Endometrial microvascular endothelial cells (primary cell): ENCODE measurements at regions not wholly inside any gene's neighbourhood (a gene's known extent, or its start where the extent isn't known, plus 50 kb on each side); places are given as distances from the start of the nearest gene placed in this dataset.
"Not testable (repeated sequence)": the region's sequence is repeated elsewhere in the genome, so short reads cannot be mapped to it uniquely, and the experiment has no call there.

ENCODE experiments used
- in situ Hi-C: cut with HindIII; loops from 2 replicates; pipeline ENCODE4 v1.10.0; 2017; ENCODE audit warnings: low sequenced_read_pairs, low pct_unique_long_range_greater_than_20kb; ENCODE audit errors: inconsistent ontology term

- in situ Hi-C loops = no loop called here
Observed at GRCh38 chr7:116404389-116404788, 95.1 kb upstream of the CAV2 start.

- in situ Hi-C loops = no loop called here
Observed at GRCh38 chr7:116405810-116406209, 93.7 kb upstream of the CAV2 start.

GRCh38 chr7:116407165-116407564 is 92.4 kb upstream of the CAV2 start:
- in situ Hi-C loops = no loop called here

GRCh38 chr7:116408166-116408565 is 91.4 kb upstream of the CAV2 start:
- in situ Hi-C loops = no loop called here

- in situ Hi-C loops = not testable (repeated sequence)
Observed at GRCh38 chr7:116408831-116409453, 90.6 kb upstream of the CAV2 start.

GRCh38 chr7:116410694-116411093 is 88.8 kb upstream of the CAV2 start:
- in situ Hi-C loops = not testable (repeated sequence)

GRCh38 chr7:116417593-116418345 is 81.8 kb upstream of the CAV2 start:
- in situ Hi-C loops = no loop called here

GRCh38 chr7:116418524-116418923 is 81.0 kb upstream of the CAV2 start:
- in situ Hi-C loops = no loop called here

GRCh38 chr7:116420003-116420402 is 79.5 kb upstream of the CAV2 start:
- in situ Hi-C loops = no loop called here

- in situ Hi-C loops = no loop called here
Observed at GRCh38 chr7:116421298-116421697, 78.2 kb upstream of the CAV2 start.

GRCh38 chr7:116422683-116423082 is 76.9 kb upstream of the CAV2 start:
- in situ Hi-C loops = no loop called here

GRCh38 chr7:116423499-116423898 is 76.0 kb upstream of the CAV2 start:
- in situ Hi-C loops = no loop called here

GRCh38 chr7:116425647-116426209 is 73.8 kb upstream of the CAV2 start:
- in situ Hi-C loops = no loop called here

- in situ Hi-C loops = no loop called here
Observed at GRCh38 chr7:116426428-116427156, 72.9 kb upstream of the CAV2 start.

GRCh38 chr7:116429986-116430619 is 69.4 kb upstream of the CAV2 start:
- in situ Hi-C loops = no loop called here

- in situ Hi-C loops = no loop called here
Observed at GRCh38 chr7:116431787-116432526, 67.6 kb upstream of the CAV2 start.

GRCh38 chr7:116432527-116432916 is 67.0 kb upstream of the CAV2 start:
- in situ Hi-C loops = no loop called here

- in situ Hi-C loops = no loop called here
Observed at GRCh38 chr7:116433246-116433645, 66.3 kb upstream of the CAV2 start.
